CD4-positive, alpha-beta T cell treated with Interleukin-21 for 1 hour (primary cell): ENCODE measurements at regions not wholly inside any gene's neighbourhood (a gene's known extent, or its start where the extent isn't known, plus 50 kb on each side); places are given as distances from the start of the nearest gene placed in this dataset.
"Not testable (repeated sequence)": the region's sequence is repeated elsewhere in the genome, so short reads cannot be mapped to it uniquely, and the experiment has no call there.

Experiments used
- DNase-seq: peaks from one replicate; pipeline ENCODE4 v3.0.0-alpha.2; 2020

DNA sequence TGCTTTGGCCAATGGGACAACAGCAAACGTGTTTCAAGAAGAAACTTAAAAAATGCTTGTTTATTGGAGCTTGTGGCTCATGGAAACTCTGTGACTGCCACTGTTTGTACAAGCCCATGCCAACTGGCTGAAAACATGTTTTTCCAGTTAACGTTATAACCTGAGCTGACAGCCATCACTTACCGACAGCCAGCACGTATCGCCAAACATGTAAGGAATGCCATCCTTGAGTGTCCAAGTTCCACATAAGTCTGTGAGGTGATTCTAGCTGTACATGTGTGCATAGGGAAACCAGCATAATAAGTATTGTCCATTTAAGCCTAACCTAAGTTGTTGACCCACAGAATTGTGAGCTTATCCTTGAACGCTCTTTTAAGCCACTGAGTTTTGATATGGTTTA lies 596.9 kb downstream of the TRHDE start:
- no peak for DNase-seq

DNA sequence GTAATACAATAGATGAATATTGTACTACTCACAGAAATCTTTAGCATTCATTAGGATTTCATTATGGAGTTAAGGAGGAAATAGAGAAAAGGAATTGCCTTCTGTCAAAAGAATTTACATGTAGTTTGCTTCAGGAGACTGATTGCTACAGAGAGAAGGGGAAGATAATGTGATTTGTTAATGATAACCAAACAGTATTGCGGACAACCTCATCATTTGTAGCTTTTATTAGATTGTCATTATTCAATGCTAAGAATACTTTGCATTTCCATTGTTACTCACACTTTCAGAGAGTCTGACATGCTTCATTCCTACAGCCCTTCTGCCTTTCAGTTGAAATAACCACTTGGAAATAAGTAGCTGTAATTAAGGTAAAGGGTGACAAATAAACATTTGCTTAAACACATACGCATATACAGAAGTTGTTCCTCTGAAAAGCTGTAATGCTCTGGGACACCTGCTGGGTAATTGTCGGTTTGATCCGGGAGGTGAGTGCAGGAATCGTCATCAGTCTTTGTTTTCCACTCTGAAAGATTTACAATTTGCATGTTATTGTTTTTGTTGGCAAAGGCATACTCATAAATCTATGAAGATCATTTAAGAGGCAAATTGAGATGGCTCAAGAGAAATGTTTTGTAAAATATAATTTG lies 600.2 kb downstream of the TRHDE start:
- no peak for DNase-seq

DNA sequence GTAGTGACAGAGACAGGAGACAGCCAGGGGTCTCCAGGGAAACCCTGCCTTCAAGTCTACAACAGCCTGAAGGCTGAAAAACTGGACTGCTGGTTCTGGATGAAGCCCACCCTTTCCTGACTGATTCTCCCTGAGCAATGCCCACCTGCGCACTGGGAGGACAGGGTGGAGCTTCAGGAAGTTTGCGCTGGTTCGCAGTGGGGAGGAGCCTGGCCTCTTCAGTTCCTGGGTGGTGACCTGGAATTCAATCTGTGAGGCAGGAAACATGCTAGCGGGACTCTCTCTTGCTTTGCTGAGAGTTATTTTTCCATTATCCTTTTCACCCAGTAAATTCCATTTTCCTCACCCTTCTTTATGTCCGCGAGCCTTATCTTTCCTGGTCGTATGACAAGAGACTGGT lies 600.8 kb downstream of the TRHDE start:
- no peak for DNase-seq

DNA sequence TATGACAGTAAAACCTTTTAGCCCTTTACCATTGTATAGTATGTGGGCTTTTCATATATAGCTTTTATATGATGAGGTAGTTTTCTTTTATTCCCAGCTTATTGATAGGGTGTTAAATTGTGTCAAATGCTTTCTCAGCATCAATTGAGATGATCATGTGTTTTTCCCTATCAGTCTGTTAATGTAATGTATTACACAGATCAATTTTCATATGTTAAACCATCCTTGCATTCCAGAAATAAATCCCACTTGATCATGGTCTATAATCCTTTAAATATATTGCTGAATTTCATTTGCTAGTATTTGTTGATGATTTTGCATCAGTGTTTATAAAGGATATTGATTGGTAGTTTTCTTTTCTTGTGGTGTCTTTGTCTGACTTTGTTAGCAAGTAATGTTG lies 603.9 kb downstream of the TRHDE start:
- no peak for DNase-seq

DNA sequence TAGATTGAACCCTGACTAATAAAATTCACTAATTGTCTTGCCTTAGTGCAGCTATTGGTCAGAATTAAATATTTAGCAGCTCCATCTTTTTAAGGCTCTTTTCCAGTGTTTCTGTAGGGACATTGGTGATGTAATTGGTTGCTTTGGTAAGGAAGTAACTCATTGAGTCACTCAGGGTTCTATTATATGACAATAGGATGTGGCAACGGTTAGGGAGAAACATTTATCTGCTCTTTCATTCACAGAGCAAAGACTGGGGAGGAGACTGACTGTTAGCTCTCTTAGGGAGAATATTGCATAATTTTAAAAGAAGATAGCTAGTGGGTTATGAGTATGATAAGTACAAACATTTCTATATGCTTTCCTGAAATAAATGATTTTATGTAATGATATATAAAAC lies 616.5 kb downstream of the TRHDE start:
- DNase-seq = no peak

DNA sequence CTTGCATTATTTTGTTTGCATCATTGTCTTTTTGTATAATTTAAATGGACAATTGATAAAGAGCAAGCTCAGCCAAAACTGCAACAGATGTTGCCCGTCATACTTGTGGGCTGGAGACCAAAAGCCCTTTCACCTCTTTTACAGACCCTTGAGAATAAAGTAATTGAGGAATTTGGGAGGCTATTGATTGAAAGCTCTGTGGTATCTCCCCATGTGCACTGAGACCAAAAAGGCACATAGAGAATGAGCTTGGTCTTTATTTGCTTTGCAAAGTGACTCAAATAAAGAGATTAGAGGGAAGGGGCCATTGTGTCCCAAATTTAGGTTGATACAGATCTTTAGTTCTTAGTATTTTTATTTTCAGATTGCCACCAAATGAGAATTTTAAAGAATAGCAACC lies 617.6 kb downstream of the TRHDE start:
- no peak for DNase-seq

DNA sequence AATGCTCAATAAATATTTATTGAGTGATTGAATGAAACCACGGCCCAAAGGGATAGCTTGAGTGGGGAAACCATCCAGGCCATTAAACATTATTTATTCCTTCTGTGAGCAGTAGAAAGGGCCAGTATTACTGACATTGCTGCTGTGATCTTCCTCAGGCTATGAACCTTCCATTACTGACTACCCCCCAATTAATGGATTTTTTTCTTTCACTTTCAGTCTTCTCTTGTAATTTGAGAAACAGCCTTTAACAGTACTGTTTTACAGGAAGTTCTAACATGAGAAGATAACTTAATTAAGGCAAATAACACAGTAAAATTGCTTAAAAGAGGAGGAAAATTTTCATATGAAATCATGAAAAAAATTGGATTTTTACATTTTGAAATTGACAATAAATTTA lies 629.5 kb downstream of the TRHDE start:
- DNase-seq = no peak

DNA sequence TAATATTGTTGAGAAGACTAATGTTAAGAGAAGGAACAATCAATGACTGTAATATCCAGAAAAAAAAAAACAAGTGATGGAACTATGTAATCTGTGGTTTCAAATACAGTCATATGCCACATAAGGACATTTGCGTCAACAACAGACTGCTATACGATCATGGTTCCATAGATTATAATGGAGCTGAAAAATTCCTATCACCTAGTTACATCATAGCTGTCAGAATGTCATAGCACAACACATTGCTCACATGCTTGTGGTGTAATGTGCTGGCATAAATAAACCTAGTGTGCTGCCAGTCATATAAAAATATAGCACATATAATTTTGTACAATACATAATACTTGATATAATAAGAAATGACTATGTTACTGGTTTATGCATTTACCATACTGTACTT lies 653.5 kb downstream of the TRHDE start:
- DNase-seq = no peak

DNA sequence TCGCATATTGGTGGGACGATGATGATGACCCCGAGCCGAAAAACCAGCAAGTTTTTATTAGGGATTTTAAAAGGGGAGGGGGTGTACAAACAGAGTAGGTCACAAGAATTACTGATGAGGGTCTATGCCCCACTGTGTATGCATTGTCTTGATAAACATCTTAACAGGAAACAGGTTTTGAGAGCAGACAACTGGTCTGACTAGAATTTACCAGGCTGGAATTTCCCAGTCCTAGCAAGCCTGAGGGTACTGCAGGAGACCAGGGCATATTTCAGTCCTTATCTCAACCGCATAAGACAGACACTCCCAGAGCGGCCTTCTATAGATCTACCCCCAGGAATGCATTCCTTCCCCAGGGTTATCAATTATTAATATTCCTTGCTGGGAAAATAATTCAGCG lies 659.7 kb downstream of the TRHDE start:
- not testable (repeated sequence) for DNase-seq

DNA sequence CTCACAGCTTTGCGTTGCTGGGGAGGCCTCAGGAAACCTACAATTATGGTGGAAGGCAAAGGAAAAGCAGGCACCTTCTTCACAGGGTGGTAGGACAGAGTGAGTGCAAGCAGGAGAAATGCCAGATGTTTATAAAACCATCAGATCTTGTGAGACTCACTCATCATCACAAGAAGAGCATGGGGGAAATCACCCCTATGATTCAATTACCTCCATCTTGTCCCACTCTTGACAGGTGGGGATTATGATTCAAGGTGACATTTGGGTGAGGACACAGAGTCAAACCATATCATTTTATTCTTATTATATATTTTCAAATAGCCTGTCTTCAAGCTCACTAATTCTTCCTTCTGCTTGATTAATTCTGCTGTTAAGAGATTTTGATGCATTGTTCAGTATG lies 665.3 kb downstream of the TRHDE start:
- DNase-seq = no peak

DNA sequence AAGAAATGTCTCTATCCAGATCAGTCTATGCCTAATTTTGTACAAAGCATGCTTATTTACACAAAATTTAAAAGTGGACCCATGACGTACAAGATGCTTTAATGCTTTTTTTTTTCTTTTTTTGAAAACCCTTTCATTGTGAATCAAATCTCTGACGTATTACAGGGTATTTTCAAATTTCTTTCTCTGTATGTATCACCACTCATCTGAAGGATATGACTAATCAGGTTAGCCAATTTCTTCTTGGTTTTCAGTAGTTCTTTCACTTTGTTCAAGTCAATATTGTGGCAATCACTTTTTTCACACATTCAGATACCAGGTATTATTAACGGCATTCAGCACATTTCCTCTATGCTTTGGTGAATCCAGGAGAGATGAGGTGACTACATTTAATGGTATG lies 685.3 kb downstream of the TRHDE start:
- DNase-seq = no peak

DNA sequence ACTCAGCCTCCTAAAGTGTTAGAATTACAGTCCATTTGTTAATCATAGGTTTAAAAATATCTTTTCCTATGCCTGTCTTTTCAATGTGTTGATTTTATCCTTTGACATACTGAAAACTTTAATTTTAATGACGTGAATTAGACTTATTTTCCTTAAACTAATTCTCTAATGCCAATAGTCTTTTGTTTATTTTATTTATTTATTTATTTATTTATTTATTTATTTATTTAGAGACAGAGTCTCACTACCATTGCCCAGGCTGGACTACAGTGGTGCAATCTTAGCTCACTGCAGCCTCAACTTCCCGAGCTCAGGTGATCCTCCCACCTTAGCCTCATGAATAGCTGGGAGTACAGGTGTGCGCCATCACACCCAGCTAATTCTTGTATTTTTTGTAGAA lies 694.5 kb downstream of the TRHDE start:
- DNase-seq = no peak

DNA sequence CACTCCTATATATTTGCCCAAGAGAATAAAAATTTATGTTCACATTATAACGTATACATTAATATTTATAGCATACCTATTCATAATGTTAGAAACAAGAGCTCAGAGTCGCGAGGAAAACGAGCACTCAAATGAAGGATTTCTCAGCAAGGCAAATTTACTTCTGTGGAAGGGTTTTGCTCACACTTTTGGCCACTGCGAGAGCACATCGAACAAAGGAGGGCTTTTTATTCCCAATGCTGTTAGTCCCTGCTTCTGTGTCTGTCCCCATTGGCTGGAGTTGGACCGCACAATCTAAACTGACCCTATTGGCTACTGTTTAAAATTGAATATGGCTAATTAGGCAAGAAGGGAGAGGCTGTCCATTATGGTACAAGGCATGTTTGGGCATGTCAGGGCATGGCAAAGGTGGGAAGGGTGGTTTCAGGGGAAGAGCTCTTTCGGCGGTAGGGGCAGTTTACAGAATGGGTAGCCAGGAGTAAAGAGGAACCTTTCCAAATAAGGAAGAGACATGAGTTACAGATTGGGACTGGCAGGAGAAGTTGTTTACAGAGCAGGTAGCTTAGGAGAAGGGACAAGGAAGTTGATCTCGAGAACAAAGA lies 702.9 kb downstream of the TRHDE start:
- DNase-seq = no peak

DNA sequence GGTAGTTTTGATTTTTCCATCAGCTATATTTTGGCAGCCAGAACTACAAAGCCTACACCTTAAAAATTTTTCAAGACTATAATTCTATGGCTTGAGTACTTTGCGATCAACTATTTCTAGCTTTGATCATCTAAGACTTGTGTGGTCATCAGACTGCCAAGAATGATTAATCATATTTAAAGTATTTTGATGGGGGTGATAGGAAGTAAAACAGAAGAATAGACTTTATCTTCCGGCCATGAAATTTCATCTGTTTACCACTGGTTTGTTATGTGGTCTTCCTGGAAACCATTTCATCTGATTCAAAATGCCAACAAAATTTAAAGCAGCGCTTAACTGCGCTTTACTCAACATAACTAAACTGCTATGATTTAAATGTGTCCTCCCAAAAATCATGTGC lies 706.8 kb downstream of the TRHDE start:
- no peak for DNase-seq

DNA sequence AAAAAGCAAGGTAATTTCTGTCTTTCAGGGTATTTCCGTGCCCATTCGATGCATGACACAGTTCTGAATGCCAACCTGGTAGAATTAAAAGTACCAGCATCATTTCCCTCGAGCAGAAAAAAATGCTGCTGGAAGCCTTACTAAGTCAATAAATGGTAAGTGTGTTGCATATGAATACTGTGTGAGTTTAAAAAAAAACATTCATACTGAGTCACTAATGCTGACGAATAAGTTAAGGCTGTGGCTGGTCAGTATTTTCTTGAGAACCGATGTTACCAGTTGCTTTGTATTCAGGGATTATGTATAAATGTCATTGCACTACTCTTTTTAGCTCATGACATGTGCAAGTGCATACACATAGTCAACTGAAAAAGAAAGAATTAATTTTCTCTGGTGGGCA lies 710.2 kb downstream of the TRHDE start:
- no peak for DNase-seq

DNA sequence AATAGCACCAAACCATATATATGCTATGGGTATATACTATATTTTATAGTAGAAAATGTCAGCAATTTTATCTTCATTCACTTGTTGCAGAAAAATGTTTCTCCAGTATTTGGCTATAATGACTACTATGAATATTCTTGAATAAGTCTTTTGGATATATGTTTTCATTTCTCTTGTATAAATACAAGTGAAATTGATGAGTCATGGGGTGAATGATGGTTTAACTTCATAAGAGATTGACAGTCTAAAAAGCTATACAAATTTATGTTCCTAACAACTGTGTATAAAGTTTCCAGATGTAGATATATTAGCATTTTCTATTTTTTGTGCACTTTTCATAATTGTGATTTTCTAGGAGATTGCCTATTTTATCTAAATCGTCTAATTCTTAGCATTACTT lies 714.8 kb downstream of the TRHDE start:
- no peak for DNase-seq

DNA sequence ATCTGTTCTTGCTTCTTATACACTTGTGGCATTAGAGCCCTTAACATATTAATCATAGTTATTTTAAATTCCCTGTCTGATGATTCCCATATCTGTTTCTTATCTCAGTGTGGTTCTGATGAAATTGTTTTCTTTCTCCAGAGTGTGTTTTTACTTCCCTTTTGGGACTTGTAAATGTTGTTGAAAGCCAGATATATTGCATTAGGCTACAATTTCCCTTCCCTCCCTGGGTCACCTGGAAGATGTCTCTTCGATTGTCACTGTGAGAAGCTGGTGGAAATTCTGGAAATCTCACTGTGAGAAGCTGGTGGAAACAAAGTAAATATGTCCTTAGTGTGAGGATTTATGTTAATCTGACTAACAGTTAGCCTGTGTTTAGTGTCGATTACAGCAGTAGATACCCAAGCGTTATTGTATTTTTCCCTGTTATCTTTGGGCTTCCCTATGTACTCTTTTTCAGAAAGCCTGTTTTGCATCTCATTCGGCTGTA lies 717.3 kb downstream of the TRHDE start:
- no peak for DNase-seq

DNA sequence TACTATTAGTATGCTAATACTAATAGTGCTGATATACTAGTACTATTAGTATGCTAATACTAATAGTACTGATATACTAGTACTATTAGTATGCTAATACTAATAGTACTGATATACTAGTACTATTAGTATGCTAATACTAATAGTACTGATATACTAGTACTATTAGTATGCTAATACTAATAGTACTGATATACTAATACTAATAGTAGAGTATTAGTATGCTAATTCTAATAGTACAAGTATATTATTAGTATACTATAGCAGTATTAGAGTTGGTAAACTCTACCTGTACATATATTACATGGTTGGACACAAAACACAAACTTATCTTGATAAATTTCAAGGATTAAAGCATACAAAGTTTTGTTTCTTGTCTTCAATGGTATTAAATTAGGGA lies 722.9 kb downstream of the TRHDE start:
- not testable (repeated sequence) for DNase-seq

DNA sequence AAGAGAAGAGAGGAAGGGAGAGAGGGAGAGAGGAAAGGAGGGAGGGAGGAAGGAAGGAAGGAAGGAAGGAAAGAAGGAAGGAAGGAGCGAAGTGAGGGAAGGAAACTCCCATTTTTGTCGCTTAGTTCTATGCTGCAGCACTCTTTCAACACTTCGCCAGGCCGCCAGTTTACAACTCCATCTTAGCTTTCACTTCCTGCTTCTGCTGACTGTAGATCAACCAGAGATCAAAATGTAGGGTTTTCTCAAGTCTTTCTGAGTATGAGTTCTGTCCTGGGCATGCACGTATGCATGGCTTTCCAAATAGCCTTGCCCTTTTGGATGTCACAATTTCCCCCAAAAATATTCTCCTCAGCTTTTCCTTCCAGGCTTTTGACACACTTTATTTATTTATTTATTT lies 723.4 kb downstream of the TRHDE start:
- DNase-seq = no peak

DNA sequence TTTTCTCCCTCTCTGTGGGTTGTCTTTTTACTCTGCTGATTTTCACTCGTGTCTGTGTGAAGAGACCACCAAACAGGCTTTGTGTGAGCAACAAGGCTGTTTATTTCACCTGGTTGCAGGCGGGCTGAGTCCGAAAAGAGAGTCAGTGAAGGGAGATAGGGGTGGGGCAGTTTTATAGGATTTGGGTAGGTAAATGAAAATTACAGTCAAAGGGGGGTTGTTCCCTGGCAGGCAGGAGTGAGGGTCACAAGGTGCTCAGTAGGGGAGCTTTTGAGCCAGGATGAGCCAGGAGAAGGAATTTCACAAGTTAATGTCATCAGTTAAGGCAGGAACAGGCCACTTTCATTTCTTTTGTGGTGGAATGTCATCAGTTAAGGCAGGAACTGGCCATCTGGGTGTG lies 729.6 kb downstream of the TRHDE start:
- DNase-seq = not testable (repeated sequence)

DNA sequence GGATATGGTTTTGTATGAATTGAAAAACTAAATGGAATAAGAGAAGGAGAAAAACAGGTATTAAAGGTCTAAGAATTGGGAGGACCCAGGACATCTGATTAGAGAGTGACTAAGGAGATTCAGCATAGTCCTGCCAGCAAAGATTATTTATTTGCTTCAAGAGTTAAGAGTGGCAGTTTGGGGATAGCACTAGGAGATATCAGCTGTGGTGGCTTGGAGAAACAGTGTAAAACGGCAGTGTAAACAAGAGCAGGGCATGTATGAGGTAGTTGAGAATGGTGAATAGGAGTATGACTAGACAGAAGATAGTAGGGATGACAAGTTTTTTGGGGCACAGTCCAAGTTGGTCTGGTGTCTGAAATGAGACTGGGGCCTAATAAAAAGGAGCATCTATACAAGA lies 730.3 kb downstream of the TRHDE start:
- not testable (repeated sequence) for DNase-seq

DNA sequence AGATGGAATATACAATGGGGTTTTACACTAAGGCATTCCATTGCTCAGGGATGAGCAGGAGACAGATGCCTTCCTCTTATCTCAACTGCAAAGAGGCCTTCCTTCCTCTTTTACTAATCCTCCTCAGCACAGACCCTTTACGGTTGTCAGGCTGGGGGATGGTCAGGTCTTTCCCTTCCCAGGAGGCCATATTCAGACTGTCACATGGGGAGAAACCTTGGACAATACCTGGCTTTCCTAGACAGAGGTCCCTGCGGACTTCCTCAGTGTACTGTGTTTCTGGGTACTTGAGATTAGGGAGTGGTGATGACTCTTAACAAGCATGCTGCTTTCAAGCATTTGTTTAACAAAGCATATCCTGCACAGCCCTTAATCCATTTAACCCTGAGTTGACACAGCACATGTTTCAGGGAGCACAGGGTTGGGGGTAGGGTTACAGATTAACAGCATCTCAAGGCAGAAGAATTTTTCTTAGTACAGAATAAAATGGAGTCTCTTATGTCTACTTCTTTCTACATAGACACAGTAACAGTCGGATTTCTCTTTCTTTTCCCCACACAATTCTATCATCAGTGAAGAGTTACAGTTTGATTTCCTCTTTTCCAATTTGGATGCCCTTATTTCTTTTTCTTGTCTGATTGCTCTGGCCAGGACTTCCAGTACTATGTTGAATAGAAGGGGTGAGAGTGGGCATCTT lies 737.1 kb downstream of the TRHDE start:
- not testable (repeated sequence) for DNase-seq

DNA sequence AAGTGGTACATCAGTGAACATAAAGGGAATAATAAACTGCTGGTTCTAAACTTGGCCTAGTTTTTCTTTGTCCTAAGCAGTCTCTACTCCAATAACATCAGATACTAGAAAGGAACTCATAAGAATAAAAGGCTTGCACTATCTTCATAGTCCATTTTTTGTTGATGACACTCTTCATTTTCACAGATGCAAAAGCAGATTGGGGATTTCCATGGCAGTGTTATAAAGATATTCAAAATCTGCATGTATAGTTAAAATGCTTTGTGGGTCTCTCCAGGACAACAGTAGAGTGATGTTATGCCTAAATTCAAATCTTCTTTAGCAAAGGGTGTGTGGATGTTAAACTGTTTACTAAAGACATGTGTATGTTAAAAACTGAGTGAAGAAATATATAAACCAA lies 745.8 kb downstream of the TRHDE start:
- no peak for DNase-seq

DNA sequence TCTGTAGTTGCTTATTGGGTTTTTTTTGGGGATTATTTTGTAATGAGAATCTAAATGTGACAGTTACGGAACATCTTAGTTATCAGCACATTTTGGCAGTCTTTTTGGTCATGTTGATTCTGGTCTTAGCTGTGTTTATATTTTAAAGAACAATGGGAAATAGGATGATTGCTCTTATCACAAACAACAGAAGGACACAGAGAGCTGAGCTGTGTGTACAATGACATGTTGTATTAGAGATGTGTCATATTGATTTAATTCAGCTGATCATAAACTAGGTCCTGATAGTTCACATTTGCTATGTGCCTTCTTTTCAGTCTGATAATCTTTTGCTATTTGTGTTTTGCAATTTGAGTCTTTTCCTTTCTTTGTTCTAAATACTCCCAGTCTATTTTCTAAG lies 781.7 kb downstream of the TRHDE start:
- DNase-seq = no peak

DNA sequence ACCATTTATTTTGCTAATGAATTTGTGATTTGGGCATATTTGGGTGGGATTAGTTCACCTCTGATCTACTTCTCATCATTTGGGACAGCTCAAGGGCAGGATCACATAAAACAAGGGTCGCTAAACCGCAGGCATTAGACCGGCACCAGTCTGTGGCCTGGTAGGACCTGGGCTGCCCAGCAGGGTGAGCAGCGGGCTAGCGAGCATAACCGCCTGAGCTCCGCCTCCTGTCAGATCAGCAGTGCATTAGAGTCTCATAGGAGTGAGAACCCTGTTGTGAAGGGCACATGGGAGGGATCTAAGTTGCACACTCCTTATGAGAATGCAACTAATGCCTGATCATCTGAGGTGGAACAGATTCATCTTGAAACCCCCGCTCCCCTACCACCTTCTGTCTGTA lies 785.3 kb downstream of the TRHDE start:
- no peak for DNase-seq
